Kidney (tissue), 13 donors: ENCODE measurements at regions not wholly inside any gene's neighbourhood (a gene's known extent, or its start where the extent isn't known, plus 50 kb on each side); places are given as distances from the start of the nearest gene placed in this dataset.

Experiments
- DNase-seq, 5 donors: peaks; one replicate each; pipeline ENCODE4 v3.0.0-alpha.2; 2013 to 2020
- FAIRE-seq: peaks from 2 replicates; lab custom pipeline; 2012; peaks lifted over from hg19 to GRCh38; lab: Jason Lieb, UNC
- H3K27ac ChIP-seq, 2 donors: one replicate each; pipeline ENCODE4 v1.7.0; 2013; ENCODE audit warnings: low read depth in 2 of 2, low read length in 2 of 2, inconsistent platforms in 1 of 2
- H3K27me3 ChIP-seq: one replicate; pipeline ENCODE4 v1.7.1; 2013; ENCODE audit warnings: low read length, inconsistent platforms; ENCODE audit not compliant: control insufficient read depth, insufficient read depth
- H3K36me3 ChIP-seq, 3 donors: one replicate each; pipeline versions ENCODE4 v1.7.0 to v1.7.1; 2013; ENCODE audit warnings: low read length in 3 of 3, control low read depth in 1 of 3, inconsistent platforms in 1 of 3; ENCODE audit not compliant: insufficient read depth in 3 of 3, control insufficient read depth in 2 of 3
- H3K4me1 ChIP-seq, 3 donors: one replicate each; pipeline versions ENCODE4 v1.7.0 to v1.7.1; 2013; ENCODE audit warnings: low read length in 3 of 3, inconsistent platforms in 1 of 3, low read depth in 1 of 3; ENCODE audit not compliant: control insufficient read depth in 2 of 3, insufficient read depth in 2 of 3
- H3K4me3 ChIP-seq, 3 donors: one replicate each; pipeline versions ENCODE4 v1.7.0 to v1.8.1; 2013; ENCODE audit warnings: low read length in 3 of 3, control low read depth in 1 of 3, inconsistent platforms in 1 of 3
- H3K9ac ChIP-seq, 3 donors: one replicate each; pipeline versions ENCODE4 v1.7.0 to v1.7.1; 2013; ENCODE audit warnings: low read length in 3 of 3, control low read depth in 1 of 3, inconsistent platforms in 1 of 3
- H3K9me3 ChIP-seq, 3 donors: one replicate each; pipeline versions ENCODE4 v1.7.0 to v1.7.1; 2013; ENCODE audit warnings: low read length in 3 of 3, control low read depth in 1 of 3, inconsistent platforms in 1 of 3; ENCODE audit not compliant: control insufficient read depth in 2 of 3, insufficient read depth in 1 of 3
- CTCF ChIP-seq: IDR thresholded peaks from 3 replicates; pipeline ENCODE4 v1.5.1; 2012; ENCODE audit warnings: mild to moderate bottlenecking, moderate library complexity, borderline replicate concordance; ENCODE audit not compliant: insufficient read depth; ENCODE audit errors: extremely low read depth
- intact Hi-C: fragments of 100-400 bp; cut with DNase I; formaldehyde crosslinking; loops from one replicate; pipeline ENCODE4 v1.11.1; 2022
- donor health status: control.
- donor health status: control.
- donor health status: control.
- donor health status: control.
- donor health status: control.
- donor health status: DM: yes; HTN: yes; CAD: no.
- donor health status: Normal renal cell carcinoma (clear cell type).

DNA sequence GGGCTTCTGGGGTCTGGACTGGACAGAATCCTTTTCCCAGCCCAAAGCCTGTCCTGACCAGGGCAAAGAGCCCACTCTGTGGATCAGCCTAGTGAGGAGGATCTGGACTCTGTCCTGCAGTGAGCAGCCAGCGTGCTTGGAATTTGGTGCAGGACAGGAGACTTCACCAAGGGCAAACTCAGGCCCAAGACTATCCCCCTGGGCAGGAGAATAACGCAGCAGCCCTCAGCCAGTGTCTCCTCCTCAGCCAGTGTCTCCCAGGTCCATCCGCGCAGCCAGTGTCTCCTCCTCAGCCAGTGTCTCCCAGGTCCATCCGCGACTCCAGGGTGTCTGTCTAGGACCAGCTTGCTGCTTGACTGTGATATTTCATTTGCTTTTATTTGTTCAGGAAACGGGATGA, 1334.0 kb downstream of the TBC1D22A start:
- H3K9me3 ChIP-seq: no peaks in the 10 kb centered on the region
- DNase-seq: no peak
- FAIRE-seq: no peak
- no peaks in the 10 kb centered on the region for H3K4me1 ChIP-seq
- H3K27me3 ChIP-seq: no peaks in the 10 kb centered on the region
- no peak overlapping the region for H3K9ac ChIP-seq
- no peaks in the 10 kb centered on the region for H3K36me3 ChIP-seq
- no peak overlapping the region for H3K27ac ChIP-seq
- intact Hi-C loops: no loop called here
- H3K4me3 ChIP-seq: no peak overlapping the region
- TF ChIP-seq CTCF: no peak

GRCh38 chr22:48093981-48094380, 1331.5 kb downstream of the TBC1D22A start:
- no peak overlapping the region for H3K4me3 ChIP-seq
- intact Hi-C loops: no loop called here
- H3K36me3 ChIP-seq: no peaks in the 10 kb centered on the region
- no peaks in the 10 kb centered on the region for H3K9me3 ChIP-seq
- H3K27ac ChIP-seq: no peak overlapping the region
- no peak for DNase-seq
- FAIRE-seq: no peak
- H3K9ac ChIP-seq: no peak overlapping the region
- peaks cover 0 to 6% (median 4%) of the 10 kb centered on the region in 3 donors for H3K4me1 ChIP-seq
- TF ChIP-seq CTCF: no peak
- no peaks in the 10 kb centered on the region for H3K27me3 ChIP-seq

- TF ChIP-seq CTCF: no peak
- Histone ChIP-seq H3K4me3 (no peak overlapping the region), H3K27me3 (no peaks in the 10 kb centered on the region), H3K9me3 (no peaks in the 10 kb centered on the region), H3K27ac (no peak overlapping the region), H3K36me3 (no peaks in the 10 kb centered on the region), H3K9ac (no peak overlapping the region), H3K4me1 (peaks cover 0 to 6% (median 4%) of the 10 kb centered on the region in 3 donors)
- no peak for FAIRE-seq
- intact Hi-C loops: no loop called here
- peak in 1 of 5 donors; percentile 24 for DNase-seq
Measured at GRCh38 chr22:48092866-48093265, 1330.4 kb downstream of the TBC1D22A start.

DNA sequence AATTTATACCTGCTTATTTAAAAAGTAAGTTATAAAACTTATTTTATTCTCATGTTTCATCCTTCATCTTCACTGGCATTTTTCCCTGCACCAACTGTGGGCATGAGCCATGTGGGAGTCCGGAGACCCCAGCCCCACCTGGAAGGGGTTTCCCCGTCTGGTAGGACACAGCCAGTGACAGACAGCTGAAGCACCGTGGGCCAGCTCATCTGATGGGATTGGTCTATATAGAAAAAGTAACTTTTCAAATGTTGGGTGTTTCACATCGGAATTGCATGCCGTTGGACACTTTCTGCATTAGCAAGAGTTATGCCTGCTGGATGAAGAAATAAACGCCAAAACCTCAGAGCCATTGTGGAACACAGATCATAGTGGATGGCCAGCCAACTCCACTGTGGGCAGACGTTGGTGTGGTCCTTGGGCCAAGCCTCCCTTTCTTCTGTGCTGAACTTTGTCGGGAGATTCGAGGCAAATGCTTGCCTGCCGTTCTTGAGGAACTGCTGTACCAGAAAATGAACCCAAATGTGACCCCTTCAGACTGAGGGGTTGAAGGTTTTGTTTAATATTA, 1329.3 kb downstream of the TBC1D22A start:
- H3K9me3 ChIP-seq: no peaks in the 10 kb centered on the region
- no peak overlapping the region for H3K4me3 ChIP-seq
- H3K36me3 ChIP-seq: no peaks in the 10 kb centered on the region
- H3K27ac ChIP-seq: no peak overlapping the region
- H3K4me1 ChIP-seq: peaks cover 0 to 6% (median 4%) of the 10 kb centered on the region in 3 donors
- DNase-seq (no peak), FAIRE-seq (no peak)
- no peak for TF ChIP-seq CTCF
- no peaks in the 10 kb centered on the region for H3K27me3 ChIP-seq
- intact Hi-C loops: no loop called here
- no peak overlapping the region for H3K9ac ChIP-seq
